ENCODE measurements at regions not wholly inside any gene's neighbourhood (a gene's known extent, or its start where the extent isn't known, plus 50 kb on each side); places are given as distances from the start of the nearest gene placed in this dataset.

DNA sequence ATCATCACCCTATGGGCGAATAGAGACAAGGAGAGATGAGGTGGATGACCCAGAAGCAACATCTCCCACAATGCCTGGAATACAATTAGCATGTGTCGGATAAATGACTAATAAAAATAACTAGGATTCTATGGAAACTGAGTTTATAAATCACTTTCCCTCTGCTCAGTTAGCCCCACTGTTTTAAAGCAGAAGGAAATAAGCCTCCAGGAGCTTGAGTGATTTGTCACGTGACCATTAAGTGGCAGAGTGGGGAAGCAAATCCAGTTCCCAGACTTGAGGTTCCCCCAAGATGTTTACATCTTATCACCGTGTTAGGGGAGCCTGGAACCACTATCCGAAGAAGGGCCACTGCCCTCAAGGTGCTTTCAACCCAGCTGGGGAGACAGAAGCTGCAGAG is 136.5 kb upstream of the CCND2 start:
- no peak for DNase-seq (ENCODE audit: low spot score)

DNA sequence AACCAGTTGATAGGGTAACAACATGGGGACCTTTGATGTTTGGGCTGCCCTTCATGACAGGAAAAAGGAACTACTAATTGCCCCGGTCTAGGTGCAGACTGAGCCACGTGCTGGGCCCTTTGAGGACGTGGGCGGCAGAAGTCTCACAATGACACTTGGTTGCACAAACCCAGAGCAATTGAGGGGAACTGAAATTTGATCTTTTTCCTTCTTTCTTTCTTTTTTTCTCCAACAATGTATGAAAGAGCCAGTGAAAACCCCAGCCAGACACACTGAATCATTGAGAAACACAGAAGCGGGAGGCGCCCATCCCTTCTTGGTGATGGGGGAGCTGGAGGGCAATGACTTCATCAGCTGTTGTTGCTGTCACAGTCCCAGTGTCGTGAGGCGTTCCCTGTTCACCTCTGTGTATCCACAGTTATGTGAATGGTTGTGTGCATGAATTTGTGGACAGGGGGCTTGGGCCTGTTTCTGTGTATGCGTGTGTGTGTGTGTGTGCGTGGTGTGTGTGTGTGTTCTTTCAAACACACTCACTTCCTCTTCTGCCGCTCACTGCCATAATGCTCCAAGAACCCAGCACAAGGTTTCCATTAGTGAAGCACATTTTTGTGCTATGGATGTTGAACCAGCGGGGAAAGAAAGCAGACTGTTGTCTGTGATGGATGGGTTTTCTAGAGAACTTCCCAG is 137.5 kb upstream of the CCND2 start:
- no peak for DNase-seq (ENCODE audit: low spot score)

More for the DNA sequence above, 136.5 kb upstream of the CCND2 start:
- ATAC-seq = no peak

GRCh38 chr12:4134448-4135263 is 138.9 kb upstream of the CCND2 start:
- no peak for ATAC-seq

More for the DNA sequence above, 137.5 kb upstream of the CCND2 start:
- ATAC-seq = no peak

DNA sequence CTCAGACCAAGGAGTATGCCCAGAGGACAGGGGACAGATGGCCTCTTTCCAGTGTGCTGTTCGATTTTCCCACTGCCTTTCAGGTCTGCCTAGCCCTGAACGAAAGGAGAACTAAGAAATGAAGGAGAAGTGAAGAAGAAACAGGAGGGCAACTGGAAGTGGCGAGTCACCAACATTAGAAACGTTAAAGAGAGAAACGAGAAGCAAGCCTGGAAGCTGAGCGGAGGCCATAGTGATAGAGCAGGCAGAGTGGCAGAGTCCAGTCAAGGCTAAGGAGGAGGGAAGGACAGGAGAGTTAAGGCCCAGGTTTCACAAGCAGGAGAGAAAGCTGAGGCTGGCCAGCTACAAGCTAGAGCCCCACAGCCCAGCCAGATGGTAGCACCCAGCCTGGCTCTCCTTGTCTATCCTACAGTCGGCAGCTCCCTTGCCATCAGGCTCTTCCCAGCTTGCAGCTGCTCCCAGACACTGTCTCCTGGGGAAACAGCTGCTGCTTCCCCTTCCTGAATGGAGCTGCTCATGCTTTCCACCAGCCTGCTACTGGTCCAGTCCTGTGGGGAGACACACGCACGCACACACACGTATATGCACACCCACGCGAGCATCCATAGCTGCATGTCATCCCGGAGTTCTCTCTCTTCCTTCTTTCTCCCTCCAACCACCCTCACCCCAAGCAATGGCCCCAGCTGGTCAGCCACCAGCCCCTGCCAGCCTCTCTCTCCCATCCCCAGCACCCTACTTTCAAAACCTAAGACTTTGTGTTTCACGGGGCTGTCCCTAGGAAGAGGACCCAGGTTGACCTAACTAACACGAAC is 139.7 kb upstream of the CCND2 start:
- ATAC-seq (no peak), DNase-seq (ENCODE audit: low spot score) (no peak)

More at GRCh38 chr12:4134448-4135263, 138.9 kb upstream of the CCND2 start:
- no peak for DNase-seq (ENCODE audit: low spot score)

DNA sequence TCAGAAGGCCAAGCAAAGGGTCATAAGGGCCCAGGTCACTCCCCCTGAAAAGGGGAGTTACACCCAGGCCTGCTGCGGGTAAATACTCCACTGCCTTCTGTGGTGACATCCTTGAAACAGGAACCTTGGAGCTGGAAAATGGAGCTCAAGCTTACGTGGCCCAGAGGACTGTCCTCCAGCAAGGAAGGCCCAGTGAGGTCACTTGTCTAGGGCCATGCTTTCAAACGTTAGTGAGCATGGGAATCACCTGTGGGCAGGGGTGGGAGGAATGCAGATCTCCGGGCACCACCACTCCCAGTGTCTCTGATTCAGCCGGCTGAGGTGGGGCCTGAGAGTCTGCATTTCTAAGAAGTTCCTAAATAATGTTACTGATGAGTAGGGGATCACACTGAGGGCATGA is 140.5 kb upstream of the CCND2 start:
- DNase-seq (ENCODE audit: low spot score) = no peak
- no peak for ATAC-seq

GRCh38 chr12:4121506-4122020 is 152.0 kb upstream of the CCND2 start:
- ATAC-seq (no peak), DNase-seq (ENCODE audit: low spot score) (peak; percentile 12)

DNA sequence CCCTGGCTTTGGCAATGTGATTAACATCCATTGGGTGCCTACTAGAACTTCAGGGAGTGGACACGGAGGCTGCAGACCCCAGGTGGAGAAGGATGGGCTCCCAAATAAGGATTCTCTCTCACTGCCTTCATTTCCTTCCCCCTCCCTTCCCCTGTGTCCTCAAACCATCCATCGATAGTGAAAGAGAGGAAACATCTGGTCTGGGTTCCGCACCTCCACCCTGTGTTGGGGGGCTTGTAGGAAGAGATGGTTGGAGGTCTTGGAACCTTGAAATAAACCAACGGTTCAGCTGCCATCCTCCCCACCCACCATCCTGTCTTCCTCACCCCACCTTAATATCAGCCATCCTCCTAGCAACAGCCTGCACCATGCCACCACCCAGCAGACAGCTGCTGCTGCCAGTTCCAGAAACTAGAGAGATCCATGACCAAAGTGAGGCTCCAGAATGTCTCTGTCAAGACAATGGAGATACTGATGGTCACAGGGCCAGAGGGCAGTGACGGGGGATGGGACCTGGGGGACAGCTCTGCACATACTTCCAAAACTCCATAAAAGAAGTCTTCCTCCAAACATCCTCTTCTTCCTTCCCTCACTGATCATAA is 153.1 kb upstream of the CCND2 start:
- DNase-seq (ENCODE audit: low spot score) (peak; percentile 14), ATAC-seq (no peak)

DNA sequence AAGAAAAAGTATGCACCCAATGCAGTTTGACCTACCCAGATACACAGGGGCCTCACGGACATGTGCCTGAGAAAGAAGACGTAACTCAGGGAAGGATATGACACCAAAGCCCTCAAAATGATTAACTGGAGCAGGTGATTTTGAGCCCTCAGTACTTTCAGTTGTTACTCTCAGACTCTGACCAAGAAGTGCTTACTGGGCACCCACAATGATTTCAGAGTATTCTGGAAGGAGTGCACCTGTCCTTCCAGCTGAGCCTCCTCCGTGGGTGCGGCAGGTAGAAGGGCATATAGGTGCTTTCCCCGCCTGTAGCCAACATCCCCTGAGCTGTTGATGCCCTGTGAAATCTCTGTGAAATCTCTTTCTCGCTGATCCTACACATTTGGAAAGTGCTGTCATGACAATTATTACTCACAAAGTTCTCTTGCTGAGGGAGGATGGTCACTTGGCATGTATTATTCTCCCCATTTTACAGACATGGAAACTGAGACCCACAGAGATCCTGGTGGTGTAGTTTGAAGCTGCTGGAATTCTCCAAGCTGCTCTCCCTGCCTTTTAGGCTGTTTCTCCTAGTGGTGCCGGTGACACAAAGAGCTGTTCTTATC is 154.3 kb upstream of the CCND2 start:
- DNase-seq (ENCODE audit: low spot score) (peak; percentile 18), ATAC-seq (no peak)

GRCh38 chr12:4118601-4119156 is 154.9 kb upstream of the CCND2 start:
- DNase-seq (ENCODE audit: low spot score) (peak; percentile 30), ATAC-seq (no peak)

DNA sequence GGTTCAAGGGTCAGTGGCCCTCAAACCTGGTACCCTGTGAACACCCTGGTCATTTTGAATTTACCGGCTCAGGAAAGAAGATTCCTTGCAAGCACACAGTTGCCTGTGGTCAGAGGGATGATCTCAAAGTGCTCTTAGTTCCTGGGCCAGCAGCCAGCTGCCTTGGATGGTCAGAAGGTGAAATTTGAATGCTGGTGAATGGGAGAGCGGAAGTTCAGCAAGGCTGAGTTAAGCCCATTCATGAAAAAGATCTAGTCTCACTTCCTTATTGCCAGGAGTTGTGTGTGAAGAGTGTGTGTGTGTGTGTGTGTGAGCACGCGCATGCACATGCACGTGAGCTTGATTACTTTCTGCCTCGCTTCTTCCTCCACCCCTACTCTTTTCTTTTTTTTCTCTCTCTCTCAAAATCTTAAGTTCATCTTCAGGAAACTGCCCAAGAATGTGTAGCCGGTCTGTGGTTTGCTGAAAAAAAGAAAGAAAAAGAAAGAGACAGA is 155.5 kb upstream of the CCND2 start:
- DNase-seq (ENCODE audit: low spot score) = peak; percentile 45
- ATAC-seq = peak; percentile 53

- no peak for ATAC-seq
- peak; percentile 41 for DNase-seq (ENCODE audit: low spot score)
Observed at GRCh38 chr12:4117386-4118016, 156.1 kb upstream of the CCND2 start.

GRCh38 chr12:4116251-4117111 is 157.1 kb upstream of the CCND2 start:
- DNase-seq (ENCODE audit: low spot score) = peak; percentile 19
- no peak for ATAC-seq

DNA sequence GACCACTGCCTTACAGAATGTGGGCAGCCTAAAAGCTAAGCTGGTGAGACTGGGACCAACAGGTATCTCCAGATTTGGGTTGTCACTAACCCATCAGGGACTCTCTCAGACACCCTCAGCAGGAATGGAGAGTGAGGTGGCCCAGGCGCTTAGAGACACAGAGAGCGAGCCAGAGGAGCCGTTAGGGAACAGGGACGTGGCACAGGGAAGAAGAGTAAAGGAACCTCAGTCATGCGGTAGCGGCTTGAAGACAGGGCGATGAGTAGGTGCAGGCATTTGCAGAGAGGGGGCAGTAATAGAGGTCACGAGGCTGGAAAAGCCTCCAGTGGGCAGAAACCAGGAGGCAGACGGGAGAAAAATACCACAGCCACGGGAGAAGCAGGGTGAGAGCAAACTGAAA is 158.0 kb upstream of the CCND2 start:
- DNase-seq (ENCODE audit: low spot score) (peak; percentile 29), ATAC-seq (no peak)

GRCh38 chr12:4114986-4115385 is 158.6 kb upstream of the CCND2 start:
- ATAC-seq = no peak
- DNase-seq (ENCODE audit: low spot score) = peak; percentile 26

- no peak for ATAC-seq
- peak; percentile 14 for DNase-seq (ENCODE audit: low spot score)
Observed at GRCh38 chr12:4112734-4113325, 160.7 kb upstream of the CCND2 start.

GRCh38 chr12:4112290-4112689 is 161.3 kb upstream of the CCND2 start:
- ATAC-seq = no peak

DNA sequence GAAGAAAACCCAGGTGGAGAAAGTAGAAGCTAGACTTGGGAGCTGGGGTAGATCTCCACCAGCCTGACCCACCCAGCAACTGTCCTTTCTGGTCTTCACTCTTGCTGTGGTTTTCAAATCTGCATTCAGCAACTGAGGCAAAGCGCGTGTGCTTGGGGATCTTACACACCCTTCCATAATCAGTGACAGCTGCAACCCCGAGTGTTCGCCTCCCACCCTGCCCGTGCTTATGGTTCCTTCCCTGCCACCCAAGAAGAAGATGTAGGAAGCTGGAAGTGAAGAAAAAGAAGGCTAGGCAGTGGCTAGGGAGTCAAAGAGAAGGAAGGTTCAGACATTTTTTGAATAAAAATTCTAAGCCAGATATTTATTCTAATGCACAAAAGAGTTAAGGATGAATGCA is 162.6 kb upstream of the CCND2 start:
- DNase-seq (ENCODE audit: low spot score) = no peak
- ATAC-seq = no peak

More at GRCh38 chr12:4112290-4112689, 161.3 kb upstream of the CCND2 start:
- DNase-seq (ENCODE audit: low spot score) = no peak

GRCh38 chr12:4109826-4110225 is 163.7 kb upstream of the CCND2 start:
- DNase-seq (ENCODE audit: low spot score) = no peak
- ATAC-seq = no peak

All from left lobe of liver (tissue), 2 donors.